IMR-90 (cell line): ENCODE measurements at regions not wholly inside any gene's neighbourhood (a gene's known extent, or its start where the extent isn't known, plus 50 kb on each side); places are given as distances from the start of the nearest gene placed in this dataset.

Experiments
- ATAC-seq: fragments of 200-7000 bp; cut with Tn5 transposase; 2 replicates; pipeline ENCODE4 v1.9.1; 2020; ENCODE audit warnings: low read depth, mild to moderate bottlenecking, moderate library complexity
- BruUV-seq: library from RNA; stranded (reverse); fragments of 400-500 nt; replicated peaks from 2 replicates; lab custom pipeline; 2021; lab: Mats Ljungman, UMichigan
- CTCF ChIA-PET: fragments of 300-600 bp; formaldehyde crosslinking; extraction: SDS; loops from one replicate; lab custom pipeline; 2021; ENCODE audit warnings: antibody characterized with exemption; lab: Yijun Ruan, JAX
- POLR2A ChIA-PET: fragments of 300-600 bp; sonication (Branson Sonifier 250); formaldehyde crosslinking; loops from one replicate; lab custom pipeline; 2022; ENCODE audit warnings: antibody characterized with exemption; ENCODE audit not compliant: unreplicated experiment; lab: Charles Lee
- DNase-seq: peaks from one replicate; pipeline ENCODE4 v3.0.0; 2013
- H2AFZ ChIP-seq: replicated peaks from 2 replicates; pipeline ENCODE3; 2013; ENCODE audit warnings: low read length, mild to moderate bottlenecking; ENCODE audit not compliant: poor library complexity
- H2AK5ac ChIP-seq: 2 replicates; pipeline ENCODE4 v1.6.1; 2013; ENCODE audit warnings: low read depth, low read length, inconsistent platforms
- H2AK9ac ChIP-seq: replicated peaks from 2 replicates; pipeline ENCODE3; 2013; ENCODE audit warnings: mild to moderate bottlenecking, low read depth, low read length, moderate library complexity; ENCODE audit not compliant: poor library complexity
- H2BK120ac ChIP-seq: 2 replicates; pipeline ENCODE4 v1.6.1; 2013; ENCODE audit warnings: low read depth, low read length, inconsistent platforms
- H2BK15ac ChIP-seq: 3 replicates; pipeline ENCODE4 v1.6.1; 2013; ENCODE audit warnings: low read depth, low read length, inconsistent platforms
- H2BK20ac ChIP-seq: 2 replicates; pipeline ENCODE4 v1.6.1; 2013; ENCODE audit warnings: low read depth, mild to moderate bottlenecking, inconsistent platforms, low read length, moderate library complexity
- H2BK5ac ChIP-seq: 2 replicates; pipeline ENCODE4 v1.6.1; 2013; ENCODE audit warnings: mild to moderate bottlenecking, low read depth, low read length, inconsistent platforms; ENCODE audit not compliant: poor library complexity, severe bottlenecking
- H3K14ac ChIP-seq: replicated peaks from 2 replicates; pipeline ENCODE4 v1.6.1; 2013; ENCODE audit warnings: low read depth, low read length, inconsistent platforms
- H3K18ac ChIP-seq: 2 replicates; pipeline ENCODE4 v1.6.1; 2013; ENCODE audit warnings: low read depth, low read length, control low read depth
- H3K23ac ChIP-seq: 2 replicates; pipeline ENCODE4 v1.6.1; 2013; ENCODE audit warnings: low read depth, low read length, inconsistent platforms
- H3K27ac ChIP-seq: 2 replicates; pipeline ENCODE4 v1.5.1; 2013; ENCODE audit warnings: mild to moderate bottlenecking, control low read depth, low read length; ENCODE audit not compliant: insufficient read depth
- H3K27me3 ChIP-seq: 2 replicates; pipeline ENCODE4 v1.6.1; 2013; ENCODE audit warnings: low read length; ENCODE audit not compliant: control insufficient read depth, insufficient read depth
- H3K36me3 ChIP-seq: 2 replicates; pipeline ENCODE4 v1.6.1; 2013; ENCODE audit warnings: low read length, mixed read lengths; ENCODE audit not compliant: control insufficient read depth, insufficient read depth
- H3K4ac ChIP-seq: 2 replicates; pipeline ENCODE4 v1.6.1; 2013; ENCODE audit warnings: low read depth, low read length, inconsistent platforms
- H3K4me1 ChIP-seq: 2 replicates; pipeline ENCODE4 v1.6.1; 2013; ENCODE audit warnings: low read length, mixed read lengths; ENCODE audit not compliant: control insufficient read depth, insufficient read depth
- H3K4me2 ChIP-seq: 2 replicates; pipeline ENCODE4 v1.6.1; 2013; ENCODE audit warnings: low read depth, mild to moderate bottlenecking, control low read depth, low read length, moderate library complexity
- H3K4me3 ChIP-seq: 2 replicates; pipeline ENCODE4 v1.5.1; 2013; ENCODE audit warnings: low read depth, mild to moderate bottlenecking, control low read depth, low read length, moderate library complexity; ENCODE audit not compliant: insufficient read depth
- H3K56ac ChIP-seq: 2 replicates; pipeline ENCODE4 v1.6.1; 2013; ENCODE audit warnings: low read length, inconsistent platforms; ENCODE audit not compliant: insufficient read depth; ENCODE audit errors: extremely low read depth
- H3K79me1 ChIP-seq, 2 experiments: 2 replicates each; pipeline ENCODE4 v1.6.1; 2013; ENCODE audit warnings: low read length in 2 of 2, inconsistent platforms in 1 of 2, low read depth in 1 of 2
- H3K9ac ChIP-seq: 2 replicates; pipeline ENCODE4 v1.6.1; 2013; ENCODE audit warnings: low read depth, low read length, control low read depth
- H3K9me1 ChIP-seq: 2 replicates; pipeline ENCODE4 v1.6.1; 2013; ENCODE audit warnings: low read length, inconsistent platforms; ENCODE audit not compliant: insufficient read depth
- H3K9me3 ChIP-seq: 2 replicates; pipeline ENCODE4 v1.6.1; 2013; ENCODE audit warnings: low read length; ENCODE audit not compliant: control insufficient read depth, insufficient read depth
- H4K20me1 ChIP-seq: 2 replicates; pipeline ENCODE4 v1.6.1; 2013; ENCODE audit warnings: low read length, inconsistent platforms; ENCODE audit not compliant: insufficient read depth
- H4K5ac ChIP-seq: 2 replicates; pipeline ENCODE4 v1.6.1; 2013; ENCODE audit warnings: mild to moderate bottlenecking, low read depth, low read length, control low read depth
- H4K8ac ChIP-seq, 2 experiments: 2 replicates each; pipeline ENCODE4 v1.6.1; 2013; ENCODE audit warnings: low read depth in 2 of 2, low read length in 2 of 2, control low read depth in 1 of 2, inconsistent platforms in 1 of 2
- H4K91ac ChIP-seq: 2 replicates; pipeline ENCODE4 v1.6.1; 2013; ENCODE audit warnings: low read depth, low read length, inconsistent platforms; ENCODE audit not compliant: insufficient read depth
- BHLHE40 ChIP-seq: fragments of 150-350 bp; IDR thresholded peaks from 2 replicates; pipeline ENCODE4 v1.6.1; 2016; ENCODE audit warnings: mild to moderate bottlenecking, low read depth, low read length
- CEBPB ChIP-seq: IDR thresholded peaks from 2 replicates; pipeline ENCODE4 v1.6.1; 2012; ENCODE audit warnings: low read depth, low read length, improper control_type of control experiment
- CHD1 ChIP-seq: IDR thresholded peaks from 2 replicates; pipeline ENCODE4 v1.6.1; 2012; ENCODE audit warnings: low read depth, low read length, improper control_type of control experiment
- CTCF ChIP-seq: conservative IDR thresholded peaks from 2 replicates; pipeline ENCODE4 v1.5.1; 2012; ENCODE audit warnings: mild to moderate bottlenecking, low read depth, low read length, improper control_type of control experiment
- ELK1 ChIP-seq: fragments of 150-350 bp; IDR thresholded peaks from 2 replicates; pipeline ENCODE4 v1.6.1; 2016; ENCODE audit warnings: low read depth, mild to moderate bottlenecking, low read length, moderate library complexity, borderline replicate concordance
- FOS ChIP-seq: fragments of 150-350 bp; IDR thresholded peaks from 2 replicates; pipeline ENCODE4 v1.6.1; 2016; ENCODE audit warnings: low read depth, low read length
- MAFK ChIP-seq: IDR thresholded peaks from 2 replicates; pipeline ENCODE4 v1.6.1; 2012; ENCODE audit warnings: low read depth, low read length, improper control_type of control experiment
- MAZ ChIP-seq: IDR thresholded peaks from 2 replicates; pipeline ENCODE4 v1.6.1; 2012; ENCODE audit warnings: low read depth, mild to moderate bottlenecking, low read length, improper control_type of control experiment, moderate library complexity, borderline replicate concordance
- MXI1 ChIP-seq: IDR thresholded peaks from 2 replicates; pipeline ENCODE4 v1.6.1; 2012; ENCODE audit warnings: low read depth, mild to moderate bottlenecking, low read length, moderate library complexity, borderline replicate concordance
- NFE2L2 ChIP-seq: fragments of 150-350 bp; IDR thresholded peaks from 2 replicates; pipeline ENCODE4 v1.6.1; 2016; ENCODE audit warnings: low read depth, mild to moderate bottlenecking, low read length
- POLR2A ChIP-seq: IDR thresholded peaks from 2 replicates; pipeline ENCODE4 v1.6.1; 2012; ENCODE audit warnings: mild to moderate bottlenecking, low read depth, low read length
- RAD21 ChIP-seq: IDR thresholded peaks from 2 replicates; pipeline ENCODE4 v1.6.1; 2012; ENCODE audit warnings: low read length, improper control_type of control experiment
- RCOR1 ChIP-seq: IDR thresholded peaks from 2 replicates; pipeline ENCODE4 v1.6.1; 2012; ENCODE audit warnings: mild to moderate bottlenecking, low read length, improper control_type of control experiment; ENCODE audit not compliant: insufficient replicate concordance
- RFX5 ChIP-seq: IDR thresholded peaks from 2 replicates; pipeline ENCODE4 v1.8.0; 2012; ENCODE audit warnings: low read depth, mild to moderate bottlenecking, low read length, moderate library complexity
- SMC3 ChIP-seq: fragments of 150-350 bp; IDR thresholded peaks from 2 replicates; pipeline ENCODE4 v1.6.1; 2016; ENCODE audit warnings: low read depth, mild to moderate bottlenecking, antibody characterized with exemption, low read length, moderate library complexity
- USF2 ChIP-seq: fragments of 150-350 bp; IDR thresholded peaks from 2 replicates; pipeline ENCODE4 v1.6.1; 2017; ENCODE audit warnings: mild to moderate bottlenecking, antibody characterized with exemption, low read length, low read depth
- WGBS, 2 experiments: methylation state at CpG; one replicate each; pipeline versions ENCODE4 v1.1.5 to v1.1.7; 2013; ENCODE audit warnings: missing lambda C conversion rate in 2 of 2; ENCODE audit not compliant: insufficient read length in 1 of 2; ENCODE audit errors: extremely low coverage in 2 of 2; 5-methylcytosine and 5-hydroxymethylcytosine counted together
- dilution Hi-C: fragments of 300-500 bp; cut with HindIII; formaldehyde crosslinking; loops from one replicate; pipeline ENCODE4 v1.14.3; 2018; ENCODE audit warnings: low sequenced_read_pairs; ENCODE audit not compliant: unreplicated experiment
- in situ Hi-C: fragments of 300-500 bp; cut with MboI; formaldehyde crosslinking; loops from 3 replicates; pipeline ENCODE4 v1.14.3; 2019; ENCODE audit warnings: low sequenced_read_pairs, inconsistent platforms, mixed read lengths
- intact Hi-C: fragments of 100-400 bp; cut with micrococcal nuclease; formaldehyde crosslinking; loops from 2 replicates; pipeline ENCODE4 v1.10.0; 2022

- Histone ChIP-seq H4K20me1 (no peaks in the 10 kb centered on the region), H3K4me2 (no peak overlapping the region), H4K5ac (no peak overlapping the region), H3K36me3 (no peaks in the 10 kb centered on the region), H3K23ac (no peak overlapping the region), H3K9me3 (no peaks in the 10 kb centered on the region), H3K27me3 (no peaks in the 10 kb centered on the region), H2BK15ac (no peak overlapping the region), H2BK120ac (no peak overlapping the region), H2BK5ac (no peak overlapping the region), H4K91ac (no peak overlapping the region), H3K79me1 (no peaks in the 10 kb centered on the region), H2BK20ac (no peak overlapping the region), H2AK9ac (no peak overlapping the region), H2AK5ac (no peak overlapping the region), H3K4me3 (no peak overlapping the region), H3K18ac (no peak overlapping the region), H3K9me1 (no peaks in the 10 kb centered on the region), H3K9ac (no peak overlapping the region), H3K14ac (no peak overlapping the region), H4K8ac (no peak overlapping the region), H2AFZ (no peak overlapping the region), H3K27ac (no peak overlapping the region), H3K4me1 (no peaks in the 10 kb centered on the region), H3K56ac (no peak overlapping the region), H3K4ac (no peak overlapping the region)
- TF ChIP-seq RCOR1 (no peak), CEBPB (no peak), FOS (no peak), CTCF (no peak), RAD21 (no peak), NFE2L2 (no peak), MXI1 (no peak), RFX5 (no peak), MAZ (no peak), SMC3 (no peak), POLR2A (no peak), ELK1 (no peak), CHD1 (no peak), USF2 (no peak), BHLHE40 (no peak), MAFK (no peak)
- intact Hi-C loops, result no loop called here
- dilution Hi-C loops, result no loop called here
- ChIA-PET POLR2A (no interaction called here), CTCF (interaction anchor here (0.7 kb wide), 1 partner anchor 105 kb away, joined by 5 read pairs; no protein-coding TSS in a partner anchor)
- DNase-seq (no peak), ATAC-seq (no peak)
- in situ Hi-C loops, result no loop called here
- BruUV-seq, result no TSS peak
- WGBS, 2 experiments, result no CpG with 5 or more reads among the region's 7 CpGs
These were observed 164.1 kb upstream of the MAP2 start for GRCh38 chr2:209259767-209260166.
